ENCODE measurements at regions not wholly inside any gene's neighbourhood (a gene's known extent, or its start where the extent isn't known, plus 50 kb on each side); places are given as distances from the start of the nearest gene placed in this dataset.
"Not testable (repeated sequence)": the region's sequence is repeated elsewhere in the genome, so short reads cannot be mapped to it uniquely, and the experiment has no call there.

GRCh38 chr11:57871231-57871630, 109.6 kb downstream of the CTNND1 start:
- DNase-seq, result no peak

DNA sequence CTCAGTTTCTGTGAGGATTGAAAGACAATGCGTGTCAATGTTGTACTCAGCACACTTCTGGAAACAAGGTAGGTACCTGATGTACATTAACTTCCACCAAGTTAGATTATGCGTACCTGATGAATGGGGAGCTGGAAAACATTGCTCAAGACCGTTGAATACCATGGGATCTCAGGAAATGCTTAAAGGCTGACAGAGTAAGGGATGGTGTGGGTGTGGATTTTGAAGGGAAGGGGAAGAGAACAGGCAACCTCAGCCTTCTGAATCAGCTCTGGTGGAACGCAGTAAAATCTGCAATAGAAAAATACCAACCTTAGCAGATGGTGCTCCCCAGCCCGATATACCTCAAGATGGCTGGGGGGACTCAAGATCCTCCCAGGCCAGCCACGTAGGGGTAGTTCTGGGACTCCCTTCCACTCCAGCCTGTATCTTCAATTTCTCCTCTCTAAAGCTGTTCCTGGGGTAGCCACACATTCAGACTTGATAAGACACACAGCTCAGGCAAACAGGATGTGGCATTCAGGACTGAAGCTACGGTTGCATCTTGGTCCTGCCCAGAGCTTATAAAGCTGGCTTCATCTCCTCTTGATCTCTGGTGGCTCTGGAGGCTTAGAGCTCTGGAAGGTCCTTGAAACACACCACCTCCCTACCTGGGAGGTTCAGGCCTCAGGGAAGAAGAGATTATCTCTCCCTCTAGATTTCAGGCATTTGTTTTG, 111.8 kb downstream of the CTNND1 start:
- DNase-seq, result no peak

GRCh38 chr11:57874981-57875380, 113.4 kb downstream of the CTNND1 start:
- DNase-seq, result no peak

- no peak for DNase-seq
Measured at GRCh38 chr11:57881647-57882046, 120.0 kb downstream of the CTNND1 start.

- no peak for DNase-seq
Measured at GRCh38 chr11:57883630-57884029, 122.0 kb downstream of the CTNND1 start.

DNA sequence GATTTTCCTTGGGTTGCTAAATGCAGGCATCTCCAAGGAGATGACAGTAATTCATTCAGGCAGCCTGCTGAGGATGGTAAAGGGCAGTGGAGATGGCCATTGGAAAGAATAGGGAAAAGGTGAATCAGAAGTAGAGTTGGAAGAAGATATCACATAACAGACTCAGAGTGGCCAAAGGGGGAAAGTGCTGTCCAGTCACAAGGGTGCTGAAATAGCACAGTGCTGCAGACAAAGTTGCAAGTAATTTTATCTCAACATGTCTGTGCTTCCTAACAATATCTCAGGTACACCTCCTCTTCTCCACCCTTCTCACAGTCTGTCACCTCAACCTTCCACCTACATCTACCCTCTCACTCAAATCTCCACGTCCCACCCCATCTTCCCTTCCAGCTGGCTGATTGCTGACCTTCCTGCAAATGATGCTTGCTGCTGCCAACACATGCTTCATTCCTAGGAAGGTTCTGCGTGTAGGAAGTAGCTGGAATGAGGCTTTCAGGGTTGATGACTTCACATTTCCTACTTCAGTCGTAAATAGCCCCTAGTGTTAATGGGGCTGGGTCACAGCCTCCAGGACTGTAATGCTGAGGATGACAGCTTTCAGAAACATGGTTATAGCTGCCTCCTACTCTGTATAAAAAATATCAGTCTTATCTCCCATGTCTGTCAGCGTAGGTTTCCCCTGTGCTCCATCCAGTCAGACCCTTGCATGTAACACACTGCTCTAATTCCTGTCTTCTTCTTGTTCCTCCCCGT, 123.9 kb downstream of the CTNND1 start:
- DNase-seq, result no peak

GRCh38 chr11:57888386-57888785, 126.8 kb downstream of the CTNND1 start:
- no peak for DNase-seq

DNA sequence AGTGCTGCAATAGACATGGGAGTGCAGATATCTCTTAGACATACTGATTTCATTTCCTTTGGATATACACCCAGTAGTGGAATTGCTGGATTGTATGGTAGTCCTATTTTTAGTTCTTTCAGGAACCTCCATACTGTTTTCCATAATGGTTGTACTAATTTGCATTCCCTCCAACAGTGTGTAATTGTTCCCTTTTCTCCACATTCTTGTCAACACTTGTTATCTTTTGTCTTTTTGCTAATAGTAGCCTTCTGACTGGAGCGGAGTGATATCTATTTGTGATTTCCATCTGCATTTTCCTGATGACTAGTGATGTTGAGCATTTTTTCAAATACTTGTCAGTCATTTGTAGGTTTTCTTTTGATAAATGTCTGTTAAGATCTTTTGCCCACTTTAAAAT, 128.9 kb downstream of the CTNND1 start:
- DNase-seq, result no peak

DNA sequence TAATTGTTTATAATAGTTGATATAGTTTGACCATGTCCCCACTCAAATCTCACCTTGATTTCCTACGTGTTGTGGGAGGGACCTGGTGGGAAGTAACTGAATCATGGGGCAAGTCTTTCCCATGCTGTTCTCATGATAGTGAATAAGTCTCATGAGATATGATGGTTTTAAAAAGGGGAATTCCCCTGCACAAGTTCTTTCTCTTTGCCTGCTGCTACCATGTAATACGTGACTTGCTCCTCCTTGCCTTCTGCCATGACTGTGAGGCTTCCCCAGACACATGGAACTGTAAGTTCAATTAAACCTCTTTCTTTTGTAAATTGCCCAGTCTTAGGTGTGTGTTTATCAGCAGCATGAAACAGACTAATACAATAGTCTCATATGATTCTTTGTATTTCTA, 130.5 kb upstream of the OR9Q1 start:
- DNase-seq, result not testable (repeated sequence)

- DNase-seq, result no peak
Measured at GRCh38 chr11:57896361-57897145, 127.1 kb upstream of the OR9Q1 start.

GRCh38 chr11:57899378-57899777, 124.3 kb upstream of the OR9Q1 start:
- DNase-seq, result no peak

GRCh38 chr11:57900320-57900719, 123.4 kb upstream of the OR9Q1 start:
- DNase-seq, result no peak

- DNase-seq, result no peak
Measured at GRCh38 chr11:57901278-57901677, 122.4 kb upstream of the OR9Q1 start.

GRCh38 chr11:57901756-57902155, 121.9 kb upstream of the OR9Q1 start:
- DNase-seq, result no peak

GRCh38 chr11:57903011-57903410, 120.7 kb upstream of the OR9Q1 start:
- no peak for DNase-seq

DNA sequence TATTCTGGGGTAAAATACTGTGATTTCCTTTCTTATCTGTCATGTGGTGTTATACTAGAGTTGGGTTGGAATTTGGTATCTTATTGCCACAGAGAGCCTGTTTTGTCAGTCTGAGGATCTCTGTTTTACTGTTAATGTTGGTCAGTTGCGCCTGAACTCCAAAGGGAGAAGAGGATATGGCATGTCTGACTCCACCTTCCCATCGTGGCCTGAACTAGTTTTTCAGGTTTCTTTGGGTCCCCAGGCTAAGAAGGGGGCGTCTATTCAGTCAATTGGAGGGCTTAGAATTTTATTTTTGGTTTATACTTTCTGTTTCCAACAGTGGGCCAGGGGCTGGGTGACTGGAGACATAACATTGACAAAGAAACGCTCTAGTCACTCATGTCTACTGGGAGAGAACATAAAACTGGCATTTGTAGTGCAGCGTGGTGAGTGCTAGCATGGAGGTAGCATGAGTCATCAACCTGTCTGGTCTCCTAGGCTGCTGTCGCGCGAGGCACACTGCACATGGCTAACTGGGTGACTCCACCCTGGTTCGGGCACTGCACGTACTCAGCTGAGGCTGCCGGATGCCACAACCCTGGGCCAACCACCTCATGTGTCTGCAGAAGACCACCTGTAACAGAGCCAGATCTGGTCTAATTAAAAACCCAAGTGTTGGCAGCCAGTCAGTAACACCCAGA, 120.1 kb upstream of the OR9Q1 start:
- peak in 1 of 2 donors; percentile 4 for DNase-seq

GRCh38 chr11:57904376-57904775, 119.3 kb upstream of the OR9Q1 start:
- DNase-seq, result no peak

GRCh38 chr11:57905439-57905838, 118.2 kb upstream of the OR9Q1 start:
- DNase-seq, result no peak

DNA sequence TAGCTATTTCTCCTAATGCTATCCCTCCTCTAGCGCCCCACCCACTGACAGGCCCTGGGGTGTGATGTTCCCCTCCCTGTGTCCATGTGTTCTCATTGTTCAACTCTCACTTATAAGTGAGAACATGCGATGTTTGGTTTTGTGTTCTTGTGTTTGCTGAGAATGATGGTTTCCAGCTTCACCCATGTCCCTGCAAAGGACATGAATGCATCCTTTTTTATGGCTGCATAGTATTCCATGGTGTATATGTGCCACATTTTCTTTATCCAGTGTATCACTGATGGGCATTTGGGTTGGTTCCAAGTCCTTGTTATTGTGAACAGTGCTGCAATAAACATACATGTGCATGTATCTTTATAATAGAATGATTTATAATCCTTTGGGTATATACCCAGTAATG, 115.3 kb upstream of the OR9Q1 start:
- DNase-seq, result not testable (repeated sequence)

DNA sequence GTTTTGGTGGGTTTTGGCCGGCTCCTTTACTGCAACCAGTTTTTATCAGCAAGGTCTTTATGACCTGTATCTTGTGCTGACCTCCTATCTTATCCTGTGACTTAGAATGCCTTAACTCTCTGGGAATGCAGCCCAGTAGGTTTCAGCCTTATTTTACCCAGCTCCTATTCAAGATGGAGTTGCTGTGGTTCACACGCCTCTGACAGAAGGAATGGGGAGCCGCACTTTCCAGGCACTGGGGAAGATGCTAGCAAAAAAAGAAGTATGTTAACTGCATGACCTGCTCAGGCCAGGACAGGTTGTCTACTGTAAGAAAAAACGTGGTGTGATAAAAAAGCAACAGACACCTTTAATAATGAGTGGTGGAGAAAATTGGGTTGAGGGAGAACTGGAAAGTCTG, 112.2 kb upstream of the OR9Q1 start:
- DNase-seq, result not testable (repeated sequence)

GRCh38 chr11:57913715-57914704, 109.7 kb upstream of the OR9Q1 start:
- DNase-seq, result no peak

DNA sequence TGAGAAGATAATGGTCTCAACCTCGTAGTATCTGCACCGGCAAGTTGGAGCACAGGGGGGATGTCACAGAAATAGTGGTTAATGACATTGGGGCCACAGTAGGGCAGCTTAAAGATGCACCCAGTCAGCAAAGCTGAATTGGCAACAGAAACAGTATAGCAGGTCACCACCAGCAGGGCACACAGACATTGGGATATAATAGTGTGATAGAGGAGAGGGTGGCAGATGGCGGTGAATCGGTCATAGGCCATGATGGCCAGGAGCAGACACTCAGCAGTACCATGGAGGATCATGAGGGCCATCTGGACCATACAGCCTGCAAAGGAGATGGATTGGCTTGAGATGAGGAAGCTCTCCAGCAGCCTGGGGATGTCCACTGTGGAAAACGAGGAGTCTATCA, 106.0 kb upstream of the OR9Q1 start:
- DNase-seq, result no peak

All from CD4-positive, alpha-beta T cell treated with Interleukin-1 beta for 1 hour (primary cell).